HepG2 (cell line): ENCODE measurements at regions not wholly inside any gene's neighbourhood (a gene's known extent, or its start where the extent isn't known, plus 50 kb on each side); places are given as distances from the start of the nearest gene placed in this dataset.

Experiments used
- CBX1 ChIP-seq: IDR thresholded peaks from one replicate; pipeline ENCODE4 v1.6.1; 2016; ENCODE audit warnings: antibody characterized with exemption, low read depth
- MNT ChIP-seq: fragments of 450-650 bp; IDR thresholded peaks from 2 replicates; pipeline ENCODE4 v1.6.1; 2016
- POLR2AphosphoS5 ChIP-seq: IDR thresholded peaks from 2 replicates; pipeline ENCODE4 v1.6.1; 2012; ENCODE audit warnings: low read depth, low read length
- ZNF589 ChIP-seq: sonication (generic); formaldehyde crosslinking; conservative IDR thresholded peaks from 2 replicates; pipeline ENCODE4 v1.8.0; 2022; ENCODE audit warnings: mild to moderate bottlenecking, moderate library complexity, missing genetic modification reagents

DNA sequence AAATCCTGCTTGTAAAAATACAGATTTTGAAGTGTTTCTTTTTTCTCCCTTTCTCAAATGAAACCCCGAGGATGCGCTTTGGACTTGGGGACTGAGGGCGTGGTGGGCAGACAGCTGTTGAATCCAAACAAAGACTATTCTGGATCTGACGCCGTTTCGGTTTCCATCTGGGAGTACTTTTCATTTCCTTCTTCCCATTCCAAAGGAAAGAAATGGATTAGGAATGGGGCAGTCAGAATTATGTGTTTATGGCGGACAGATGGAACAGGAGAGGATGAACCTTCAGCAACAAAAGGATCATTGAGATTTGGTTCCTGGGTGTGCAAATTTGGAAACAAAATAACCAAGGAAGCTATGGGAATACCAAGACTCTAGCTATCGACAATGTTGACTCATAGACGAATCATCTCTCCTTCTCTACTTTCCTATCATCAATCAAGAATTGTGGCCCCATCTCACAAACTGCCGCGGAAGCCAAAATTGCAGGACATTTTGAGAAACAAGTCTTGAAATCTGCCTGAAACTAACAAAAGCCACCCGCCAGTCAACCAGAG is 300.6 kb downstream of the PARP8 start:
- TF ChIP-seq CBX1, result no peak
- no peak for TF ChIP-seq ZNF589
- TF ChIP-seq MNT, result no peak
- no peak for TF ChIP-seq POLR2AphosphoS5
